MCF 10A (cell line): ENCODE measurements at regions not wholly inside any gene's neighbourhood (a gene's known extent, or its start where the extent isn't known, plus 50 kb on each side); places are given as distances from the start of the nearest gene placed in this dataset.
"Not testable (repeated sequence)": the region's sequence is repeated elsewhere in the genome, so short reads cannot be mapped to it uniquely, and the experiment has no call there.

Experiments
- BruUV-seq: library from RNA; stranded (reverse); fragments of 400-500 nt; replicated peaks from 2 replicates; lab custom pipeline; 2021; lab: Mats Ljungman, UMichigan
- CTCF ChIA-PET: fragments of 300-600 bp; sonication (Branson Sonifier 250); formaldehyde crosslinking; extraction: SDS; loops from one replicate; lab custom pipeline; 2021; ENCODE audit warnings: antibody characterized with exemption, inconsistent platforms; lab: Yijun Ruan, JAX
- POLR2A ChIA-PET: fragments of 300-600, 350-650 bp; sonication (Branson Sonifier 250); formaldehyde crosslinking; extraction: SDS; loops from one replicate; lab custom pipeline; 2020; ENCODE audit warnings: antibody characterized with exemption, inconsistent platforms; lab: Yijun Ruan, JAX
- DNase-seq: peaks from one replicate; pipeline ENCODE4 v3.0.0-alpha.2; 2018; ENCODE audit not compliant: unreplicated experiment
- H3K27ac Mint-ChIP-seq: one replicate; pipeline ENCODE4 v1.8.0; 2022; ENCODE audit warnings: mild to moderate bottlenecking, low read depth, mixed read lengths; ENCODE audit not compliant: unreplicated experiment
- H3K27me3 Mint-ChIP-seq: one replicate; pipeline ENCODE4 v1.8.0; 2022; ENCODE audit warnings: mixed read lengths; ENCODE audit not compliant: insufficient read depth, unreplicated experiment
- H3K36me3 Mint-ChIP-seq: one replicate; pipeline ENCODE4 v1.8.0; 2022; ENCODE audit warnings: mild to moderate bottlenecking, moderate library complexity, mixed read lengths; ENCODE audit not compliant: insufficient read depth, unreplicated experiment
- H3K4me1 Mint-ChIP-seq: one replicate; pipeline ENCODE4 v1.8.0; 2022; ENCODE audit warnings: mixed read lengths; ENCODE audit not compliant: insufficient read depth, unreplicated experiment
- H3K4me3 Mint-ChIP-seq: one replicate; pipeline ENCODE4 v1.8.0; 2022; ENCODE audit warnings: mild to moderate bottlenecking, moderate library complexity, mixed read lengths; ENCODE audit not compliant: unreplicated experiment
- H3K9me3 Mint-ChIP-seq: one replicate; pipeline ENCODE4 v1.8.0; 2022; ENCODE audit warnings: mixed read lengths; ENCODE audit not compliant: unreplicated experiment
- CTCF ChIP-seq: fragments of 200-600 bp; IDR thresholded peaks from one replicate; pipeline ENCODE4 v1.8.0; 2022; ENCODE audit warnings: antibody characterized with exemption, mild to moderate bottlenecking; ENCODE audit not compliant: unreplicated experiment
- intact Hi-C: fragments of 100-400 bp; cut with micrococcal nuclease; formaldehyde crosslinking; loops from 2 replicates; pipeline ENCODE4 v1.14.1; 2022

- Mint-ChIP-seq H3K4me1 (no peaks in the 10 kb centered on the region), H3K27ac (no peak overlapping the region), H3K36me3 (no peaks in the 10 kb centered on the region), H3K27me3 (no peaks in the 10 kb centered on the region), H3K9me3 (no peaks in the 10 kb centered on the region), H3K4me3 (no peak overlapping the region)
- ChIA-PET CTCF (interaction anchor here (0.6 to 1.2 kb wide), 4 partner anchors 7 to 777 kb away, joined by 3 to 5 read pairs (median 3); no protein-coding TSS in a partner anchor), POLR2A (no interaction called here)
- intact Hi-C loops: no loop called here
- BruUV-seq: no TSS peak
- TF ChIP-seq CTCF: no peak
- DNase-seq: no peak
Measured at GRCh38 chr5:18736051-18736398, 1101.8 kb downstream of the TAF11L14 start.

DNA sequence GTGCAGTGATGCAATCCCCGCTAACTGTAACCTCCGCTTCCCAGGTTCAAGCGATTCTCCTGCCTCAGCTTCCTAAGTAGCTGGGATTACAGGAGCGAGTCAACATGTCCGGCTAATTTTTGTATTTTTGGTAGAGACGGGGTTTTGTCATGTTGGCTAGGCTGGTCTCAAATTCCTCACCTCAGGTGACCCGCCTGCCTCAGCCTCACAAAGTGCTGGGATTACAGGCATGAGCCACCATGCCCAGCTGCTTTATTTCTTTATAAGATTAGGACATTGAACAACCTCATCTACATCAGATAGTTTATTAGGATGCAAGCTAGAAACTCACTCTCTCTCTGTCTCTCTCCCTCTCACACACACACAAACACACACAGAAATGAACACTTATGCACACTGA, 1102.5 kb downstream of the TAF11L14 start:
- CTCF ChIA-PET: interaction anchor here (0.6 to 1.0 kb wide), 2 partner anchors 8 to 270 kb away, joined by 3 read pairs; no protein-coding TSS in a partner anchor
- BruUV-seq, POLR2A ChIA-PET, H3K27ac Mint-ChIP-seq, H3K4me3 Mint-ChIP-seq, H3K9me3 Mint-ChIP-seq, H3K4me1 Mint-ChIP-seq, intact Hi-C loops, DNase-seq, H3K27me3 Mint-ChIP-seq, H3K36me3 Mint-ChIP-seq: not testable (repeated sequence)

DNA sequence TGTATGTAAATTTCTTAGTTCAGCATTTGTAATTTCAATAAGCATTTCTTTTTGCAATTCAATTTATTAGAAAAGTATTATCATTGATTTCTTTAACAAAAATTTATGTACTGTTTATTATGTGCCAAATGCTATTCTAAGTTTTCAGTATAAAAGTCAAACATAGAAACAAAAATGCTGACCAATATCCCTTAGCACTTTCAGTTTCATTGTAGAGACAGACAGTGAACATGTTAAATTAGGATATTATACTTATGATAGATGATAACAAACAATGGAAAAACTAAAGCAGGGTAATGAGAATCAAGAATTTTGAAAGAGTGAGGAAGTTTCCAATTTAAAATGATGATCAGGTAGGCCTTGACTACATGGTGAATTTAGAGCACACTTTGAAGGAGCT, 1106.0 kb downstream of the TAF11L14 start:
- BruUV-seq: no TSS peak
- TF ChIP-seq CTCF: no peak
- DNase-seq: no peak
- no peak overlapping the region for H3K4me3 Mint-ChIP-seq
- H3K27me3 Mint-ChIP-seq: no peaks in the 10 kb centered on the region
- no peak overlapping the region for H3K27ac Mint-ChIP-seq
- no peaks in the 10 kb centered on the region for H3K36me3 Mint-ChIP-seq
- no peaks in the 10 kb centered on the region for H3K9me3 Mint-ChIP-seq
- ChIA-PET POLR2A (no interaction called here), CTCF (no interaction called here)
- H3K4me1 Mint-ChIP-seq: no peaks in the 10 kb centered on the region
- intact Hi-C loops: no loop called here

- H3K36me3 Mint-ChIP-seq: no peaks in the 10 kb centered on the region
- TF ChIP-seq CTCF: no peak
- no peaks in the 10 kb centered on the region for H3K4me1 Mint-ChIP-seq
- no peak overlapping the region for H3K27ac Mint-ChIP-seq
- H3K4me3 Mint-ChIP-seq: no peak overlapping the region
- no TSS peak for BruUV-seq
- CTCF ChIA-PET: no interaction called here
- H3K9me3 Mint-ChIP-seq: no peaks in the 10 kb centered on the region
- intact Hi-C loops: no loop called here
- POLR2A ChIA-PET: no interaction called here
- DNase-seq: no peak
- no peaks in the 10 kb centered on the region for H3K27me3 Mint-ChIP-seq
Measured at GRCh38 chr5:18742830-18743229, 1108.6 kb downstream of the TAF11L14 start.

GRCh38 chr5:18744441-18744840, 1110.2 kb downstream of the TAF11L14 start:
- no TSS peak for BruUV-seq
- Mint-ChIP-seq H3K27me3 (no peaks in the 10 kb centered on the region), H3K4me3 (no peak overlapping the region), H3K9me3 (no peaks in the 10 kb centered on the region), H3K36me3 (no peaks in the 10 kb centered on the region), H3K4me1 (no peaks in the 10 kb centered on the region), H3K27ac (no peak overlapping the region)
- POLR2A ChIA-PET: no interaction called here
- DNase-seq: no peak
- TF ChIP-seq CTCF: no peak
- intact Hi-C loops: no loop called here
- CTCF ChIA-PET: no interaction called here
